GM12878 (cell line): ENCODE measurements at regions not wholly inside any gene's neighbourhood (a gene's known extent, or its start where the extent isn't known, plus 50 kb on each side); places are given as distances from the start of the nearest gene placed in this dataset.

Experiments used
- ATAC-seq: fragments of 200-7000 bp; cut with Tn5 transposase; 3 replicates; pipeline ENCODE4 v1.9.1; 2020; ENCODE audit warnings: mild to moderate bottlenecking, moderate library complexity
- BruUV-seq: library from RNA; stranded (reverse); fragments of 400-500 nt; replicated peaks from 2 replicates; lab custom pipeline; 2021; lab: Mats Ljungman, UMichigan
- CTCF ChIA-PET: fragments of 300-600 bp; sonication (Branson Sonifier 250); formaldehyde crosslinking; extraction: SDS; loops from one replicate; lab custom pipeline; 2021; ENCODE audit warnings: inconsistent platforms; lab: Yijun Ruan, JAX
- POLR2A ChIA-PET: fragments of 350-600 bp; formaldehyde crosslinking; extraction: SDS; loops from one replicate; lab custom pipeline; 2021; ENCODE audit warnings: inconsistent platforms; lab: Charles Lee
- RAD21 ChIA-PET: fragments of 300-600 bp; sonication (Branson Sonifier 250); formaldehyde crosslinking; loops from one replicate; lab custom pipeline; 2023; ENCODE audit warnings: antibody characterized with exemption; ENCODE audit not compliant: unreplicated experiment; lab: Charles Lee
- SMC1A ChIA-PET: fragments of 300-600 bp; sonication (Branson Sonifier 250); formaldehyde crosslinking; loops from one replicate; lab custom pipeline; 2023; ENCODE audit not compliant: unreplicated experiment, uncharacterized antibody; lab: Charles Lee
- DNase-seq: peaks from one replicate; pipeline ENCODE4 v3.0.0-alpha.2; 2011; ENCODE audit warnings: low read depth, low spot score
- FAIRE-seq: peaks from 3 replicates; lab custom pipeline; 2011; peaks lifted over from hg19 to GRCh38; lab: Jason Lieb, UNC
- H2AFZ ChIP-seq: 2 replicates; pipeline ENCODE4 v1.6.0; 2011; ENCODE audit warnings: low read depth, low read length, control low read depth; ENCODE audit not compliant: control insufficient read depth
- H3K27ac ChIP-seq: 2 replicates; pipeline ENCODE4 v1.5.1; 2011; ENCODE audit warnings: control low read depth; ENCODE audit not compliant: control insufficient read depth, insufficient read depth
- H3K27me3 ChIP-seq, 2 experiments: replicated peaks in 1 of 2; 2 replicates each; pipeline versions ENCODE4 v1.6.0 to v1.6.1; 2011; ENCODE audit warnings: low read length in 1 of 2; ENCODE audit not compliant: control insufficient read depth in 2 of 2, insufficient read depth in 2 of 2
- H3K36me3 ChIP-seq, 2 experiments: 2 replicates each; pipeline ENCODE4 v1.5.1; 2011; ENCODE audit warnings: low read length in 1 of 2; ENCODE audit not compliant: control insufficient read depth in 2 of 2, insufficient read depth in 2 of 2
- H3K4me1 ChIP-seq: 2 replicates; pipeline ENCODE4 v1.6.1; 2011; ENCODE audit warnings: mild to moderate bottlenecking, low read length, moderate library complexity, mixed read lengths; ENCODE audit not compliant: control insufficient read depth, insufficient read depth
- H3K4me2 ChIP-seq: 2 replicates; pipeline ENCODE4 v1.6.0; 2011; ENCODE audit warnings: control low read depth; ENCODE audit not compliant: control insufficient read depth, insufficient read depth
- H3K4me3 ChIP-seq: fragments of 200-600 bp; sonication (generic); 2 replicates; pipeline ENCODE4 v1.5.1; 2016
- H3K79me2 ChIP-seq: 2 replicates; pipeline ENCODE4 v1.6.0; 2011; ENCODE audit warnings: low read length; ENCODE audit not compliant: control insufficient read depth, insufficient read depth
- H3K9ac ChIP-seq: 2 replicates; pipeline ENCODE4 v1.8.0; 2011; ENCODE audit warnings: low read length, control low read depth, mixed read lengths; ENCODE audit not compliant: control insufficient read depth, insufficient read depth
- H3K9me3 ChIP-seq: replicated peaks from 3 replicates; pipeline ENCODE4 v1.5.1; 2011; ENCODE audit warnings: mild to moderate bottlenecking, low read length; ENCODE audit not compliant: control insufficient read depth, insufficient read depth
- H4K20me1 ChIP-seq: 2 replicates; pipeline ENCODE4 v1.6.0; 2011; ENCODE audit not compliant: control insufficient read depth, insufficient read depth
- EZH2 ChIP-seq: IDR thresholded peaks from 2 replicates; pipeline ENCODE4 v1.6.1; 2012; ENCODE audit warnings: low read depth, mild to moderate bottlenecking, control low read depth, inconsistent platforms, low read length, borderline replicate concordance; ENCODE audit not compliant: control insufficient read depth
- HDAC6 ChIP-seq: fragments of 200-600 bp; sonication (generic); IDR thresholded peaks from one replicate; pipeline ENCODE4 v1.8.0; 2017; ENCODE audit warnings: antibody characterized with exemption; ENCODE audit not compliant: unreplicated experiment
- KDM1A ChIP-seq: fragments of 200-600 bp; sonication (generic); IDR thresholded peaks from 2 replicates; pipeline ENCODE4 v1.6.1; 2016; ENCODE audit warnings: borderline replicate concordance
- PAX8 ChIP-seq: fragments of 450-650 bp; IDR thresholded peaks from 2 replicates; pipeline ENCODE4 v1.6.1; 2017; ENCODE audit warnings: mild to moderate bottlenecking, moderate library complexity
- RFX5 ChIP-seq: IDR thresholded peaks from 2 replicates; pipeline ENCODE4 v1.6.1; 2011; ENCODE audit warnings: low read depth, low read length, improper control_type of control experiment
- TCF12 ChIP-seq: IDR thresholded peaks from 2 replicates; pipeline ENCODE4 v1.6.1; 2011; ENCODE audit warnings: low read depth, mild to moderate bottlenecking, low read length
- YBX1 ChIP-seq: fragments of 450-650 bp; IDR thresholded peaks from 2 replicates; pipeline ENCODE4 v1.6.1; 2016; ENCODE audit warnings: antibody characterized with exemption
- WGBS: methylation state at CpG from one replicate; pipeline ENCODE4 v1.1.6; 2016; ENCODE audit warnings: low lambda C conversion rate; ENCODE audit not compliant: insufficient replicate concordance, insufficient coverage; ENCODE audit errors: missing lambda C conversion rate; 5-methylcytosine and 5-hydroxymethylcytosine counted together
- in situ Hi-C: fragments of 300-500 bp; cut with MboI; formaldehyde crosslinking; loops from 9 replicates; pipeline ENCODE4 v1.14.3; 2018; ENCODE audit warnings: mixed read lengths
- intact Hi-C: fragments of 100-400 bp; cut with micrococcal nuclease; formaldehyde crosslinking; loops from one replicate; pipeline ENCODE4 v1.14.2; 2022; ENCODE audit not compliant: unreplicated experiment
- TF ChIP-seq, protein P1 (sequence below): IDR thresholded peaks from 2 replicates; pipeline ENCODE4 v1.6.1; 2011; ENCODE audit warnings: borderline replicate concordance, low read depth, mild to moderate bottlenecking, moderate library complexity, mixed read lengths, low read length; ENCODE audit not compliant: insufficient read depth; ENCODE audit errors: extremely low read length

DNA sequence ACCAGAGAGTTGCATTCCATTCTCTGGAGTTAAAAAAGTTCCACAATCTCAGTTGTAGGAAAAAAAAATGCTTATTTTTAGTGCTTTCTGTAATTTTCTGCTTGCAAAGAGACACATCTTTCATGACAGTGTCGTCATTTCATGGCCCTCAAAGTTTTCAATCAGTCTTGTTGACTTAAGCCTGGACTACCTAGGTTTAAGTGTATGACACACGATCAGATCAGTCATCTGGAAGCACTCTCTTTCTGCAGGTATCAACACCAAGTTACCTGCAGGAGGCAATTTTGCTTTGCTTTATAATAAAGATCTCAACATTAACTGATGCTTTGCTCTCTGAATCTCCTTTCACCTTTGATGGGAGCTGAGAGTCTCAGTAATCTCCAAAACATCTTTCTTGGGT lies 251.6 kb downstream of the BCAT1 start:
- no peaks in the 10 kb centered on the region for H3K4me1 ChIP-seq
- H3K36me3 ChIP-seq = no peaks in the 10 kb centered on the region
- H3K4me3 ChIP-seq = no peak overlapping the region
- ChIA-PET POLR2A (interaction anchor here (1.5 kb wide), 1 partner anchor 10 kb away, joined by 3 read pairs; no protein-coding TSS in a partner anchor), SMC1A (interaction anchor here (1.4 kb wide), 1 partner anchor 9 kb away, joined by 3 read pairs; no protein-coding TSS in a partner anchor), RAD21 (interaction anchor here (1.1 kb wide), 1 partner anchor 8 kb away, joined by 3 read pairs; no protein-coding TSS in a partner anchor), CTCF (interaction anchor here (1.0 kb wide), 2 partner anchors 16 to 23 kb away, joined by 3 read pairs; no protein-coding TSS in a partner anchor)
- no peak overlapping the region for H2AFZ ChIP-seq
- no peak overlapping the region for H3K27ac ChIP-seq
- BruUV-seq = no TSS peak
- TF ChIP-seq PAX8 (no peak), HDAC6 (no peak), TCF12 (no peak), RFX5 (no peak), EZH2 (no peak), KDM1A (no peak), YBX1 (no peak)
- TF ChIP-seq, protein P1, sequence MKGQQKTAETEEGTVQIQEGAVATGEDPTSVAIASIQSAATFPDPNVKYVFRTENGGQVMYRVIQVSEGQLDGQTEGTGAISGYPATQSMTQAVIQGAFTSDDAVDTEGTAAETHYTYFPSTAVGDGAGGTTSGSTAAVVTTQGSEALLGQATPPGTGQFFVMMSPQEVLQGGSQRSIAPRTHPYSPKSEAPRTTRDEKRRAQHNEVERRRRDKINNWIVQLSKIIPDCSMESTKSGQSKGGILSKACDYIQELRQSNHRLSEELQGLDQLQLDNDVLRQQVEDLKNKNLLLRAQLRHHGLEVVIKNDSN = no peak
- no peak overlapping the region for H3K4me2 ChIP-seq
- no peak for ATAC-seq
- no peak overlapping the region for H3K9ac ChIP-seq
- H3K79me2 ChIP-seq = no peaks in the 10 kb centered on the region
- in situ Hi-C loops (no loop called here), intact Hi-C loops (no loop called here)
- no peaks in the 10 kb centered on the region; the same call in 2 of the 3 replicates for H3K9me3 ChIP-seq
- no peaks in the 10 kb centered on the region for H3K27me3 ChIP-seq
- no peak for FAIRE-seq
- WGBS = 39% methylated on average over 2 of the region's 2 CpGs
- DNase-seq = no peak
- H4K20me1 ChIP-seq = no peaks in the 10 kb centered on the region
